Nephron (organoid): ENCODE measurements at regions not wholly inside any gene's neighbourhood (a gene's known extent, or its start where the extent isn't known, plus 50 kb on each side); places are given as distances from the start of the nearest gene placed in this dataset.

Experiments
- H3K27ac Mint-ChIP-seq, 3 experiments: 2 replicates each; pipeline ENCODE4 v1.8.0; 2020; ENCODE audit warnings: mixed read lengths in 3 of 3, mild to moderate bottlenecking in 2 of 3, moderate library complexity in 1 of 3
- H3K27me3 Mint-ChIP-seq: 2 replicates; pipeline ENCODE4 v1.8.0; 2021; ENCODE audit warnings: low read depth, mild to moderate bottlenecking, moderate library complexity, mixed read lengths
- H3K36me3 Mint-ChIP-seq: 2 replicates; pipeline ENCODE4 v1.8.0; 2020; ENCODE audit warnings: low read depth, mixed read lengths
- H3K4me1 Mint-ChIP-seq: 2 replicates; pipeline ENCODE4 v1.8.0; 2020; ENCODE audit warnings: mixed read lengths
- H3K4me3 Mint-ChIP-seq, 3 experiments: 2 replicates each; pipeline ENCODE4 v1.8.0; 2020; ENCODE audit warnings: mild to moderate bottlenecking in 3 of 3, mixed read lengths in 3 of 3, moderate library complexity in 2 of 3
- H3K9me3 Mint-ChIP-seq: 2 replicates; pipeline ENCODE4 v1.8.0; 2020; ENCODE audit warnings: mixed read lengths
- TF ChIP-seq, protein P1 (sequence below), 3 experiments: fragments of 200-600 bp; sonication (generic); IDR thresholded peaks; one replicate each; pipeline ENCODE4 v1.5.0; 2021; ENCODE audit warnings: antibody characterized with exemption in 3 of 3; ENCODE audit not compliant: unreplicated experiment in 3 of 3

DNA sequence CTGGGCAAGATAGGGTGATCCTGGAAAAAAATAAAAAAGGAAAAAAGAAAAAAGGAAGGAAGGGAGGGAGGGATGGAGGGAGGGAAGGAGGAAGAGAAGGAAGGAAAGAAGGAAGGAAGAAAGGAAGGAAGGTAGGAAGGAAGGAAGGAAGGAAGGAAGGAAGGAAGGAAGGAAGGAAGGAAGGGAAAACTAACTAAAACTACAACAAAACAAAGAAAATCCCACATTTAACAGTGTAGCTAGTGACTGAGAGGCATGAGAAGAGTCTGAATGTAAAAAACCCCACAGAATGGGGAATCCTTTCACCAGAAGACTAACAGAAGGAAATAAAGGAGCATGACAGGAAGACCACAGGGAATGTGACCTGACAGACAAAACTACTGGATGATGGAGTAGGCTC lies 345.7 kb downstream of the NOVA1 start:
- Mint-ChIP-seq H3K36me3 (no peaks in the 10 kb centered on the region), H3K27ac (no peak overlapping the region), H3K27me3 (peaks cover 4% of the 10 kb centered on the region), H3K4me3 (no peak overlapping the region), H3K9me3 (no peaks in the 10 kb centered on the region), H3K4me1 (no peaks in the 10 kb centered on the region)
- TF ChIP-seq, protein P1, sequence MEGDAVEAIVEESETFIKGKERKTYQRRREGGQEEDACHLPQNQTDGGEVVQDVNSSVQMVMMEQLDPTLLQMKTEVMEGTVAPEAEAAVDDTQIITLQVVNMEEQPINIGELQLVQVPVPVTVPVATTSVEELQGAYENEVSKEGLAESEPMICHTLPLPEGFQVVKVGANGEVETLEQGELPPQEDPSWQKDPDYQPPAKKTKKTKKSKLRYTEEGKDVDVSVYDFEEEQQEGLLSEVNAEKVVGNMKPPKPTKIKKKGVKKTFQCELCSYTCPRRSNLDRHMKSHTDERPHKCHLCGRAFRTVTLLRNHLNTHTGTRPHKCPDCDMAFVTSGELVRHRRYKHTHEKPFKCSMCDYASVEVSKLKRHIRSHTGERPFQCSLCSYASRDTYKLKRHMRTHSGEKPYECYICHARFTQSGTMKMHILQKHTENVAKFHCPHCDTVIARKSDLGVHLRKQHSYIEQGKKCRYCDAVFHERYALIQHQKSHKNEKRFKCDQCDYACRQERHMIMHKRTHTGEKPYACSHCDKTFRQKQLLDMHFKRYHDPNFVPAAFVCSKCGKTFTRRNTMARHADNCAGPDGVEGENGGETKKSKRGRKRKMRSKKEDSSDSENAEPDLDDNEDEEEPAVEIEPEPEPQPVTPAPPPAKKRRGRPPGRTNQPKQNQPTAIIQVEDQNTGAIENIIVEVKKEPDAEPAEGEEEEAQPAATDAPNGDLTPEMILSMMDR (IDR thresholded peaks at IDR 0.05; ENCODE audit: unreplicated experiment in 3 of 3): no peak

DNA sequence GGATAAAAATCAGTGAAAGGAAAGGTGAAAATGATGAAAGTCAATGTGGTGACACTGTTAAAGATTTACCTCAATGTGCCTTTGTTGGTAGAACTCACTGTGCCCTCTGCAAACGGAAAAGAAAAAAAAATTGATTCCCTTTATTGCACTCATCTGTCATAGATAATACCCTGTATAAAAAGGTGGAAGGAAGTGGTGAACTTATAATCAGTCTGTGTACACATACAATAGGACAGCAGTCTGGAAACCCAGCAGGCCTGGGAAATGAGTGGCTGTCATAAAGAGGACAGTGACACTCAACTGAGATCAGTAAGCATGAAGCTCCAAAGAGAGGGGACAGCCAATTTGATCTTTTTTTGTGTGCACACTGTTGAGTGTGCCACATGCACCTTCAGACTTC lies 364.7 kb downstream of the NOVA1 start:
- Mint-ChIP-seq H3K9me3 (no peaks in the 10 kb centered on the region), H3K27me3 (no peaks in the 10 kb centered on the region), H3K4me1 (no peaks in the 10 kb centered on the region), H3K36me3 (no peaks in the 10 kb centered on the region), H3K4me3 (no peak overlapping the region), H3K27ac (no peak overlapping the region)
- TF ChIP-seq, protein P1 (IDR thresholded peaks at IDR 0.05; ENCODE audit: unreplicated experiment in 3 of 3): no peak

DNA sequence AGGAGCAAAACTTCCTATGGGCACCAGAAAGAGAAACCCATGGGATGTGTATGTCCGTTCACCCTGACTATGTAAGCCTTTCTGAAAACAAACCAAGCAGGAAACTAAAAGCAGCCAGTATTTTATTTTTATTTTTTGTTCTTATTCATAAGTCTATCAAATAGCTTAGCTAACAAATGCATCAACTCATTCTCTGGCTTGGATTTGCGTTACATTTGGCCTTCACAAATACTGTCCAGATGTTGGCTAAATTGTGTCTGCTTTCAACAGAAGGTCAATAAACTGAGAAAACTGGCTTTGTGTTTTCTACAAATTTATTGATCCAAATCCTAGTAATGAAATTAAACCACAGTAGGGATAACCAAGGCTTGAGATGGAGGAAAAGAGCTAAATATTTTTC lies 379.0 kb downstream of the NOVA1 start:
- H3K4me1 Mint-ChIP-seq: peaks cover 18% of the 10 kb centered on the region
- no peak overlapping the region for H3K4me3 Mint-ChIP-seq
- TF ChIP-seq, protein P1 (IDR thresholded peaks at IDR 0.05; ENCODE audit: unreplicated experiment in 3 of 3): no peak
- no peaks in the 10 kb centered on the region for H3K9me3 Mint-ChIP-seq
- no peaks in the 10 kb centered on the region for H3K27me3 Mint-ChIP-seq
- H3K36me3 Mint-ChIP-seq: no peaks in the 10 kb centered on the region
- H3K27ac Mint-ChIP-seq: peak overlapping the region in 2 of 3 experiments; percentile 37 to 53

DNA sequence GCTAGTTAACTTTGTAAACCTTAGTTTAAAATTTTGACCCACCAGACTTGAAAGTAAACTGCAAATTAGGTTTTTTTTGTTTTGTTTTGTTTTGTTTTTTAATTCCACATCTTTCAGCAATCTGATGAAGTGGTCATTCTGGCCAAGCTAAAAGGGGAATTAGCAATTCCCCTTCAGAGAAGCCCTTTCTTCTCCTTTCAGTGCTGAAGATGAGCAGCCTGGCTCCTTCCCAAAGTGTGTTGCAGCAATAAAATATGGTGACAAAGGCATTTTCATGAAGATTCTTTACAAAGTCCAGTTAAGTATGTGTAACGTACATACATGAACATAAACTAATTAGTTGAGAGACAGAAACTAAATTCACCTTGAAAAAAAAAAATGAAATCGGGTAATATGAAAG lies 380.1 kb downstream of the NOVA1 start:
- H3K4me1 Mint-ChIP-seq: peaks cover 18% of the 10 kb centered on the region
- TF ChIP-seq, protein P1 (IDR thresholded peaks at IDR 0.05; ENCODE audit: unreplicated experiment in 3 of 3): no peak
- H3K4me3 Mint-ChIP-seq: no peak overlapping the region
- H3K27ac Mint-ChIP-seq: peak overlapping the region in 1 of 3 experiments; percentile 53
- H3K36me3 Mint-ChIP-seq: no peaks in the 10 kb centered on the region
- H3K9me3 Mint-ChIP-seq: no peaks in the 10 kb centered on the region
- no peaks in the 10 kb centered on the region for H3K27me3 Mint-ChIP-seq

DNA sequence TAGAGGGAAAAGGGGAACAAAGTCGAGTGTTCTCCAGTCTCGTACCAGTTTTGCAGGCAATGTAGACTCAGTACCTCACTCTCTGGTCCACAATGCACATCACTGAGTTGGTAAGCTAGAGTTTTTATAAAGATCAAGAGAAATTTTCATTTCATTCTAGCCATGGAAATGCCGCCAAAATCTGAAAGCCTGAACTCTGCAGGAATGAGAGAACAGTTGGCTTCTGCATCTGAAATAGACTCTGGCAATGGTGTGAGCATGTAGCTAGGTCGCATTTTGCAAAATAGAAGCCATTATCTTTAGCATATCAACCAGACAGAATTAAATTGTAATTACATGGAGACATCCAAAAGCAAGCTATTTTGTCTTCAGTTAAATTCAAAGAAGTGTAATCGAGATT lies 381.0 kb downstream of the NOVA1 start:
- Mint-ChIP-seq H3K36me3 (no peaks in the 10 kb centered on the region), H3K27ac (no peak overlapping the region), H3K4me1 (peaks cover 18% of the 10 kb centered on the region), H3K9me3 (no peaks in the 10 kb centered on the region), H3K4me3 (no peak overlapping the region), H3K27me3 (no peaks in the 10 kb centered on the region)
- TF ChIP-seq, protein P1 (IDR thresholded peaks at IDR 0.05; ENCODE audit: unreplicated experiment in 3 of 3): no peak

DNA sequence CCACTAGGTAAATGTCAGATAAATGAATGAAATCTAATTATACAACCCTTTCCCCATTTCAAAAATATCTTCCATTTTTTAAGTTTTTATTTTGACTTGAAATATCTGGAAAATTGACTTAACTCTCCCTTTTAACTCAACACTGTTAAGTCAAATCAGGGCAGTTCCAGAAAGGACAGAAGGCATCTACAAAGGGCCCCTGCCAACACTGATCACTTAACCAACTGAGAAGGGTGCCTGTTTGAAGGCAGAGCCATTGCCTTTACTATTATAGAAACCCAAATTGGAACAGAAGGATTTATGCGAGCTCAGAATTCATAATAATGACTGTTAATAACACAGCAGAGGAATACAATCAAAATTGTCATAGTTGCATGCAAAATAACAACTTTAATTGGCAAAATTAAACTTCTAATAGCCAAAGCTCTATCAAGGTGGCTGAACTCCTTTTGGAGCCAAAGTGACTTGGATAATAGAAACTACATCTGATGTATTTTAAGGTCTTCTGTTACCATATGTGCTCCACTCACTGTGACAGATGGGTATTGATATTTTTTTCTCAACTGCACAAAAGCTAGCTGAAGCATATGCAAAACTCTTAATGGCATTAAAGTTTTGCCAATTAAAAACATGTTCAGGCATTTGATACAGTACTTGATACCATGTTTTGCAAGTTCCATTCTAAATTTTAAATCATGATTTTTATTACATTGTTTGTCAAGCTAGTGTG lies 383.8 kb downstream of the NOVA1 start:
- Mint-ChIP-seq H3K4me3 (no peak overlapping the region), H3K9me3 (no peaks in the 10 kb centered on the region), H3K4me1 (peaks cover 14% of the 10 kb centered on the region), H3K27ac (no peak overlapping the region), H3K27me3 (no peaks in the 10 kb centered on the region), H3K36me3 (no peaks in the 10 kb centered on the region)
- TF ChIP-seq, protein P1 (IDR thresholded peaks at IDR 0.05; ENCODE audit: unreplicated experiment in 3 of 3): no peak
